ENCODE measurements at regions not wholly inside any gene's neighbourhood (a gene's known extent, or its start where the extent isn't known, plus 50 kb on each side); places are given as distances from the start of the nearest gene placed in this dataset.

GRCh38 chr3:81094986-81095385 is 666.5 kb downstream of the GBE1 start:
- no peaks in the 10 kb centered on the region for H3K4me1 ChIP-seq
- WGBS, 2 donors = 63 to 66% methylated on average over 7 of the region's 7 CpGs
- no peak overlapping the region for H3K4me3 ChIP-seq
- H3K27me3 ChIP-seq = no peaks in the 10 kb centered on the region
- intact Hi-C loops (cut with DNase I) = no loop called here
- H3K9me3 ChIP-seq = no peaks in the 10 kb centered on the region
- H3K36me3 ChIP-seq = no peaks in the 10 kb centered on the region
- TF ChIP-seq POLR2A (IDR thresholded peaks at IDR 0.05) (no peak), CTCF (IDR thresholded peaks at IDR 0.05) (no peak)
- H3K27ac ChIP-seq = no peak overlapping the region
- DNase-seq = no peak

GRCh38 chr3:81087607-81088006 is 673.8 kb downstream of the GBE1 start:
- no peaks in the 10 kb centered on the region for H3K9me3 ChIP-seq
- H3K27ac ChIP-seq = no peak overlapping the region
- no peak for DNase-seq
- no peaks in the 10 kb centered on the region for H3K36me3 ChIP-seq
- H3K27me3 ChIP-seq = no peaks in the 10 kb centered on the region
- 86 to 94% methylated on average over 3 of the region's 3 CpGs for WGBS, 2 donors
- no peaks in the 10 kb centered on the region for H3K4me1 ChIP-seq
- TF ChIP-seq POLR2A (IDR thresholded peaks at IDR 0.05) (no peak), CTCF (IDR thresholded peaks at IDR 0.05) (no peak)
- H3K4me3 ChIP-seq = no peak overlapping the region
- intact Hi-C loops (cut with DNase I) = no loop called here

GRCh38 chr3:81086348-81086747 is 675.1 kb downstream of the GBE1 start:
- H3K36me3 ChIP-seq = no peaks in the 10 kb centered on the region
- WGBS, 2 donors = 50 to 58% methylated on average over 2 of the region's 2 CpGs

GRCh38 chr3:81080608-81081007 is 680.8 kb downstream of the GBE1 start:
- no peak for DNase-seq
- no peaks in the 10 kb centered on the region for H3K27me3 ChIP-seq
- no peaks in the 10 kb centered on the region for H3K4me1 ChIP-seq
- no peaks in the 10 kb centered on the region for H3K9me3 ChIP-seq
- TF ChIP-seq CTCF (IDR thresholded peaks at IDR 0.05) (no peak), POLR2A (IDR thresholded peaks at IDR 0.05) (no peak)
- WGBS, 2 donors = 71 to 76% methylated on average over 5 of the region's 5 CpGs
- no peak overlapping the region for H3K27ac ChIP-seq
- H3K36me3 ChIP-seq = no peaks in the 10 kb centered on the region
- intact Hi-C loops (cut with DNase I) = no loop called here
- H3K4me3 ChIP-seq = no peak overlapping the region

More at GRCh38 chr3:81086348-81086747, 675.1 kb downstream of the GBE1 start:
- TF ChIP-seq POLR2A (IDR thresholded peaks at IDR 0.05) (no peak), CTCF (IDR thresholded peaks at IDR 0.05) (no peak)
- DNase-seq = no peak
- H3K4me1 ChIP-seq = no peaks in the 10 kb centered on the region
- intact Hi-C loops (cut with DNase I) = no loop called here
- H3K4me3 ChIP-seq = no peak overlapping the region
- no peaks in the 10 kb centered on the region for H3K9me3 ChIP-seq
- H3K27ac ChIP-seq = no peak overlapping the region
- H3K27me3 ChIP-seq = no peaks in the 10 kb centered on the region

- Histone ChIP-seq H3K36me3 (no peaks in the 10 kb centered on the region), H3K4me1 (no peaks in the 10 kb centered on the region), H3K4me3 (no peak overlapping the region), H3K27ac (no peak overlapping the region), H3K27me3 (no peaks in the 10 kb centered on the region), H3K9me3 (no peaks in the 10 kb centered on the region)
- intact Hi-C loops (cut with DNase I) = no loop called here
- no peak for DNase-seq
- 78 to 80% methylated on average over 4 of the region's 4 CpGs for WGBS, 2 donors
- TF ChIP-seq POLR2A (IDR thresholded peaks at IDR 0.05) = no peak
- no peak for TF ChIP-seq CTCF (IDR thresholded peaks at IDR 0.05)
Measured at GRCh38 chr3:81072591-81072990, 688.9 kb downstream of the GBE1 start.

Data from esophagus squamous epithelium (tissue), 5 donors.